DND-41 (cell line): ENCODE measurements at regions not wholly inside any gene's neighbourhood (a gene's known extent, or its start where the extent isn't known, plus 50 kb on each side); places are given as distances from the start of the nearest gene placed in this dataset.
A peak's percentile ranks its signal among the peaks of the same experiment; 100 is the strongest.
"Not testable (repeated sequence)": the region's sequence is repeated elsewhere in the genome, so short reads cannot be mapped to it uniquely, and the experiment has no call there.

ENCODE experiments used
- ATAC-seq: fragments of 200-7000 bp; cut with Tn5 transposase; 3 replicates; pipeline ENCODE4 v1.9.1; 2021; ENCODE audit warnings: low read depth; ENCODE audit not compliant: insufficient read depth
- DNase-seq: peaks from one replicate; pipeline ENCODE4 v3.0.0-alpha.2; 2020
- H2AFZ ChIP-seq: 2 replicates; pipeline ENCODE4 v1.6.0; 2012; ENCODE audit warnings: low read depth, low read length
- H3K27ac ChIP-seq: 2 replicates; pipeline ENCODE4 v1.5.1; 2012; ENCODE audit warnings: low read length, inconsistent platforms
- H3K27me3 ChIP-seq: fragments of 200-600 bp; sonication (generic); 2 replicates; pipeline ENCODE4 v1.6.0; 2012; ENCODE audit warnings: low read length, mild to moderate bottlenecking, inconsistent platforms; ENCODE audit not compliant: insufficient read depth, poor library complexity
- H3K36me3 ChIP-seq: 2 replicates; pipeline ENCODE4 v1.5.1; 2012; ENCODE audit warnings: low read length, inconsistent platforms; ENCODE audit not compliant: insufficient read depth
- H3K4me1 ChIP-seq: 2 replicates; pipeline ENCODE4 v1.5.1; 2012; ENCODE audit warnings: mild to moderate bottlenecking, low read length; ENCODE audit not compliant: insufficient read depth
- H3K4me2 ChIP-seq: 2 replicates; pipeline ENCODE4 v1.6.0; 2012; ENCODE audit warnings: mild to moderate bottlenecking, moderate library complexity, low read length, inconsistent platforms; ENCODE audit not compliant: insufficient read depth
- H3K4me3 ChIP-seq, 2 experiments: fragments of 200-600 bp in 1 of 2; shearing (Covaris generic) in 1 of 2; 2 replicates each; pipeline ENCODE4 v1.5.1; 2012 to 2016; ENCODE audit warnings: inconsistent platforms in 2 of 2, low read length in 2 of 2, mild to moderate bottlenecking in 2 of 2, low read depth in 1 of 2, moderate library complexity in 1 of 2
- H3K79me2 ChIP-seq: 2 replicates; pipeline ENCODE4 v1.6.0; 2012; ENCODE audit warnings: low read length, inconsistent platforms; ENCODE audit not compliant: insufficient read depth
- H3K9ac ChIP-seq: 2 replicates; pipeline ENCODE4 v1.6.0; 2012; ENCODE audit warnings: low read depth, mild to moderate bottlenecking, inconsistent platforms, low read length, moderate library complexity
- H3K9me3 ChIP-seq: 2 replicates; pipeline ENCODE4 v1.5.1; 2012; ENCODE audit warnings: low read length, moderate library complexity, mild to moderate bottlenecking, inconsistent platforms; ENCODE audit not compliant: insufficient read depth, severe bottlenecking
- H4K20me1 ChIP-seq: 2 replicates; pipeline ENCODE4 v1.6.0; 2012; ENCODE audit warnings: low read length; ENCODE audit not compliant: insufficient read depth
- CTCF ChIP-seq: IDR thresholded peaks from 2 replicates; pipeline ENCODE4 v1.5.1; 2012; ENCODE audit warnings: borderline replicate concordance, low read length, moderate library complexity, mild to moderate bottlenecking; ENCODE audit not compliant: poor library complexity, severe bottlenecking; ENCODE audit errors: extremely low read depth
- EZH2 ChIP-seq: IDR thresholded peaks from 3 replicates; pipeline ENCODE4 v1.6.1; 2012; ENCODE audit warnings: borderline replicate concordance, low read depth, mild to moderate bottlenecking, moderate library complexity, low read length, inconsistent platforms; ENCODE audit not compliant: severe bottlenecking

GRCh38 chr4:134499074-134499473 is 297.5 kb upstream of the PABPC4L start:
- ATAC-seq (no peak), DNase-seq (no peak)
- no peaks in the 10 kb centered on the region for H3K27me3 ChIP-seq

GRCh38 chr4:134490863-134491262 is 289.3 kb upstream of the PABPC4L start:
- Histone ChIP-seq H3K9me3 (no peaks in the 10 kb centered on the region), H3K9ac (no peak overlapping the region), H4K20me1 (no peaks in the 10 kb centered on the region), H3K79me2 (no peaks in the 10 kb centered on the region), H3K27me3 (no peaks in the 10 kb centered on the region), H3K4me2 (peak overlapping the region; percentile 40; the same call in 1 of the 2 replicates), H2AFZ (peak overlapping the region; percentile 42; the same call in 1 of the 2 replicates), H3K27ac (peak overlapping the region; percentile 50; the same call in 1 of the 2 replicates), H3K4me1 (peaks cover 24% of the 10 kb centered on the region), H3K36me3 (no peaks in the 10 kb centered on the region), H3K4me3 (no peak overlapping the region)
- DNase-seq: peak; percentile 59
- peak; percentile 92 for ATAC-seq
- TF ChIP-seq EZH2 (no peak), CTCF (no peak)

More at GRCh38 chr4:134499074-134499473, 297.5 kb upstream of the PABPC4L start:
- Histone ChIP-seq H3K4me3 (no peak overlapping the region), H3K4me1 (no peaks in the 10 kb centered on the region), H3K36me3 (no peaks in the 10 kb centered on the region), H3K9ac (no peak overlapping the region), H3K9me3 (no peaks in the 10 kb centered on the region), H4K20me1 (no peaks in the 10 kb centered on the region), H2AFZ (no peak overlapping the region), H3K4me2 (no peak overlapping the region), H3K79me2 (no peaks in the 10 kb centered on the region), H3K27ac (no peak overlapping the region)
- TF ChIP-seq CTCF (no peak), EZH2 (no peak)

GRCh38 chr4:134483514-134483913 is 281.9 kb upstream of the PABPC4L start:
- not testable (repeated sequence) for H3K9ac ChIP-seq, H2AFZ ChIP-seq, H3K36me3 ChIP-seq, ATAC-seq, H3K9me3 ChIP-seq, H3K4me2 ChIP-seq, H3K79me2 ChIP-seq, H3K4me3 ChIP-seq, H3K4me1 ChIP-seq, DNase-seq, H4K20me1 ChIP-seq, H3K27ac ChIP-seq, H3K27me3 ChIP-seq

GRCh38 chr4:134471569-134471968 is 270.0 kb upstream of the PABPC4L start:
- DNase-seq: no peak
- Histone ChIP-seq H3K79me2 (no peaks in the 10 kb centered on the region), H3K27ac (no peak overlapping the region), H3K27me3 (no peaks in the 10 kb centered on the region), H3K4me1 (no peaks in the 10 kb centered on the region), H3K9me3 (peaks cover 11% of the 10 kb centered on the region), H2AFZ (no peak overlapping the region; the same call in 1 of the 2 replicates), H3K4me2 (no peak overlapping the region), H3K4me3 (no peak overlapping the region), H3K9ac (no peak overlapping the region), H4K20me1 (no peaks in the 10 kb centered on the region), H3K36me3 (no peaks in the 10 kb centered on the region)
- ATAC-seq: no peak
- TF ChIP-seq CTCF (no peak), EZH2 (no peak)
